CD4-positive, alpha-beta T cell treated with Interleukin-21 for 1 hour (primary cell): ENCODE measurements at regions not wholly inside any gene's neighbourhood (a gene's known extent, or its start where the extent isn't known, plus 50 kb on each side); places are given as distances from the start of the nearest gene placed in this dataset.

ENCODE experiments used
- DNase-seq: peaks from one replicate; pipeline ENCODE4 v3.0.0-alpha.2; 2020

DNA sequence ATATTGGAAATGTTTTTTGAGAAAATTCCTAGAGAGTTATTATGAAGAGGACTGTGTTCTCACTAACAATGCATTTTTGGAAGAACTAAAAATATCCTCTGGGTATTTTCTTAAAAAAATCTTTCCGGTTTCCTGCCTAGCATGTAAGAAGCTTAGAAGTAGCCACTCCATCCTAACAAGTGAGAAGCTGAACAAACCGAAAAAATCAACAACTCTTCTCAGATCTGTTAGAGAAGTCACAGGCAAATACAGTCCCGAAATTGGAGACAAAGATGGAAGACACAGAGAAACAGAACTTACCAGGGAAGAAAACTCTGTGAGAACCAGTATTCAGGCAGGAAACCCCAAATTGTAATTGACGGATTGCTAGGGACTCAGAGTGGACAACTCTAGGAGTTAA, 173.0 kb downstream of the KLF12 start:
- no peak for DNase-seq

DNA sequence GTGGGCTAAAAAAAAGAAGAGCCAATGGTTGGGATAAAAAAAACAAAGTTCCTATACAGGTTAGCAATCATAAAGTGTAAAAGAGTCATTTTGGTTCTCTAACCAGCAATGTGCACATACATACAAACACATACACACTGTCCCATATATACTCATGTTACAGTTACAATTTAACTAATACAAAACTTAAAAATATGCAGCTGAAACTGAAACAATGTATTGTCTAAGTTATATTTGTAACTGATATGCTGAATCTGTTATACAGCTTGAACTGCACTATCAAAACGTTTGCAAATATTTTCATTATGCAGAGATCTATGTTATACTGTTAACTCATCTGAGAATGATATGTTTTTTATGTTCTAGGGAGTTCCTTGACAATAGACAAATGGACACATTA, 173.7 kb downstream of the KLF12 start:
- DNase-seq: no peak

GRCh38 chr13:73958657-73959397, 175.4 kb downstream of the KLF12 start:
- DNase-seq: no peak

DNA sequence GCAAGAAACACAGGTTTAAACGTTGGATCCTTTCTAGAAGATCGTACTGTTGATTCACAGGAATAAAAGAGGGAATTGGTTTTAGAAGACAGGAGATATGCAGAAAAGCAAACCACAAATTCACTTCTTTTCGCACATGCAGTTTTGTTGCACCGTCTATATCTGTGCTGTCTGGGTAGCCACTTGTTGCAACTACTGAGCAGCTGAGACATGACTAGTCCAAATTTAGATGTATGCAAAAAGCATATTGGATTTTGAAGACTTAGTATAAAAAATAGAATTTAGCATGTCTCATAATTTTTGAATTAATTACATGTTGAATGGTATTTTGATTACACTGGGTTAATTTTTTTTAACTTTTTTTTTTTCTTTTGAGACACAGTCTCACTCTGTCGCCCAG, 176.3 kb downstream of the KLF12 start:
- no peak for DNase-seq

GRCh38 chr13:73956795-73957408, 177.3 kb downstream of the KLF12 start:
- no peak for DNase-seq

DNA sequence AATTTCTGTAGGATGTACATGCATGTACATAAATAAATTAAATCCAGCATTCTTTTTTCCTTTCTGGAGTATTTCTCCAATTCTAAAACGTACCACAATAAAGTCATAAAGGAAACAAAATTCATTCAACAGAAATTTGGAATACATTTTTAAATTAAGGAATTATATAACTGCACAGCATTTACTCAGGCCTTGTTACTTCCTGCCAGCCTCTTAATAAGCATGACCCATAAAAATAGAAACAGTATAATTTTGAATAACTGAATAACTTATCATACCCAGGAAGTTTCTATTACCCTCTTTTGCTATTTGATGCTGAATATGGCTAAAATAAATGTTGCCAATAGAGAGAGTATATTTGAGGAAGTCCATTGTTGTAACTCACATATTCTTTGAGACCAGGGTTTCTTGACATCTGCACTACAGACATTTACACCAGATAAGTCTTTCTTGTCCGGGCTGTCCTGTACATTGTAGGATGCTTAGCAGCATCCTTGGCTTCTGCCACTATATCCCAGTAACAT, 178.2 kb downstream of the KLF12 start:
- DNase-seq: no peak

GRCh38 chr13:73954808-73955207, 179.4 kb downstream of the KLF12 start:
- DNase-seq: no peak

DNA sequence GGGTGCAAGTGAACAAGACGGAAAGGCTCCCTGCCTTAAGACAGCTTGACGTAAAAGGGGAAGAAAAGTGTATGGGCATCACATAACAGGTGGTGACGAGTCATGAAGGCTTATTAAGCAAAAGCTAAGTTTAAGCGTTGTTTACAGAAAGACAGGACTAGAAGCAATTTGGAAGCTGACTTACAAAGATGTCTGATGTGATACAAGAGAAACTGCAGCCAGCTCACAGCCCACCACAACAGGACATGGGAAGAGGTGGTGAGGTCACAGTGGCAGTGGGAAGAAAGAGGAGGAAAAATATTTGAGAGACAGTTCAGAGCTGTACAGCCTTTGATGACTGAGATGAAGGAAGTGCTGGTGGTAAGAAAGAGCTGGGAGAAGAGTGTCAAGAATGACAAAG, 181.6 kb downstream of the KLF12 start:
- no peak for DNase-seq

DNA sequence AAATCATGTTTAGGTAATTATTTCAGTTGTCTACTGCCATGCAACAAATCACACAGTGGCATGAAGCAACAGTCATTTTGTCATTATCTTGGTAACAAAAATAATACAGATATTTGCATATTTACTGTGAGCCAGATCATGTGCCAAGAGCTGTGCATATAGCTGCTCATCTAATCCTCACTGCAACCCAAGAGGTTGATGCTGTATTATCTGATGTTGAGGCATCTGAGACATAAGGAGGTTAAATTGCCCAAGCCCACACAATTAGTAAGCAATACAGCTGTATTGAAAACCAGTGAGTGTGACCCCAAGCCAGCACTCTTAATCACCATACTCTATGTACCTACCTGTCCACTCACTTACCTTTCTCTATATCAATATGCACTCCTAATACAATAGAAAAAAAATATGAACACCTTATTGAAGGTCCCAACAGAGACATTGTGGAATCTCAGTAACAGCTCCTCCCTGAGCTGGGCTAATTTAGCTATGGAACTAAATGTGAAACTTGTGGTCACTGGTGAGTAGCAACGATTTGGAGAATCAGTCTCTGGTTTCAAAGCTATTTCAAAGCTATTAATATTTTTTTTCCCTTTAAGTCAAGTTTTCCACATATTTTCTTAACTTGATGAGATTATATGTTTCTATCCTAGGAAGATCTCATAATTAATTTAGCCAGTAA, 185.2 kb downstream of the KLF12 start:
- no peak for DNase-seq

DNA sequence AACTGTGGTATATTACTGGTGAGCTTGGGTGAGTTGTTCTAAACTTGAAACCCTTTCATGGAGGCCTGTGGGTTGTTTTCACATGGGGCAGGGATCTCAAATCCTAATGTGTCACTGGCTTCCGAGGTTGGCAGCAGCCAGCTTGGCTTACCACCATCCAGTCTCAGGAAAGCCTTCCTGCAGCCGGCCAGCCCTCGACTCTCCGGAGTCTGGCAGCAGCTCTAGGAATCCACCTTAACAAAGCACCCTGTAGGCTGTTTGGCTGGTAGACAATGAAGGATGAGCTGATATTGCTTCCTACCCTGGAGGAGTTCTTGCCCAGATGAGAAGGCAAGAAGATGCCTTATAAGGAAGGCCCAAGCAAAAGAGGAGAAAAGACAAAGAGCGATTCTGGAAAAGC, 188.3 kb downstream of the KLF12 start:
- no peak for DNase-seq

DNA sequence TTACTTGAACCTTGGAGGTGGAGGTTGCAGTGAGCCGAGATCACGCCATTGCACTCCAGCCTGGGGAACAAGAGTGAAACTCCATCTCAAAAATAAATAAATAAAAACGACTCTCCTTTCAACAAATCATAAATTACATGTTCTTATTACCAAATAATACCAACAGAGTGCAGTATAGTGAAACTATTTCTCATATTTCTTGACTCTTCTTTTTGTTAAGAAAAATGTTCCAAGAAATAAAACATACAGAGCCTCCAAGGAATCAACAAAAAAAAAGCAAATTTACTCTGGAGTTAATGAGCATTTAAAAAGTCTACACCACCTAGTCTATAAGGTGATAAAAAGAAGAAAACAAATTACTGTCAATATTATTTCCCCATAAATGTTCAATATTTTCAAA, 188.8 kb downstream of the KLF12 start:
- no peak for DNase-seq

GRCh38 chr13:73943965-73944233, 190.3 kb downstream of the KLF12 start:
- no peak for DNase-seq

GRCh38 chr13:73943137-73943964, 190.9 kb downstream of the KLF12 start:
- peak; percentile 67 for DNase-seq

DNA sequence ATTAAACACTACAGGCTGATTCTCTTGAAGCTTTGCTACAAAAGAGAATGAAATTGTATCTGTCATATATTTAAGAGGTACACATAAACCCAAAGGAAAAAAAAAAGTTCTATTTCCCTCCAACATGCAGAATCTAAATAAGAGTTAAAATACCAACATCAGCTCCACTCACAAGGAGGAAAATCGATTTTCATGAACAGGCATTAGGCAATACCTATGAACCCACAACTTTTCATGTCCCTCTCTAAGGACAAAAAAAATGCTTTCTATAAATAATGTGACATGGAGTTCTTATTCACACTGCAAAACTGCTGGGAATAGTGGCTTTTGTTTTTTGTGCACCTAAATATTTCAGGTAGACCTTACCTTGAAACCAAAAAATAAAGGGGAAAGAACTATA, 192.5 kb downstream of the KLF12 start:
- no peak for DNase-seq

- no peak for DNase-seq
Measured at GRCh38 chr13:73940098-73940497, 194.1 kb downstream of the KLF12 start.

DNA sequence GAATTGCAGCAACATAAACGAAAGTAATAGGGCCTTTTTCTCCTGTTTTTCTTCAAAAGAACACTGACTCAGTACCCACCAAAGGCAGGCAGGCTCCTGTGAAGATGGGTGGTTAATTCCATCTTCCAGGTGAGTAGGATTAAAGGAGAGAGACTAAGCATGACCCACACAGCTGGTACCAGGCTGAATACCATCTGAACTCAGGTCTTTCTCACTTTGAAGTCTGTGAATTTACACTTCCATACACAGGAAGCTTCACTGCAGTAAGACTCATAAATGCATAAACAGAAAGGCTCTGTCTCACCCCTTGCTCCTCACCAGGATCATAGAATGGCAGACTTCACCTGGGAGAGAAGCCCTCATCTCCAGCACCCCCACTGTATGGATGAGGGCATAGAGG, 194.6 kb downstream of the KLF12 start:
- DNase-seq: no peak

- DNase-seq: no peak
Measured at GRCh38 chr13:73939071-73939380, 195.2 kb downstream of the KLF12 start.

DNA sequence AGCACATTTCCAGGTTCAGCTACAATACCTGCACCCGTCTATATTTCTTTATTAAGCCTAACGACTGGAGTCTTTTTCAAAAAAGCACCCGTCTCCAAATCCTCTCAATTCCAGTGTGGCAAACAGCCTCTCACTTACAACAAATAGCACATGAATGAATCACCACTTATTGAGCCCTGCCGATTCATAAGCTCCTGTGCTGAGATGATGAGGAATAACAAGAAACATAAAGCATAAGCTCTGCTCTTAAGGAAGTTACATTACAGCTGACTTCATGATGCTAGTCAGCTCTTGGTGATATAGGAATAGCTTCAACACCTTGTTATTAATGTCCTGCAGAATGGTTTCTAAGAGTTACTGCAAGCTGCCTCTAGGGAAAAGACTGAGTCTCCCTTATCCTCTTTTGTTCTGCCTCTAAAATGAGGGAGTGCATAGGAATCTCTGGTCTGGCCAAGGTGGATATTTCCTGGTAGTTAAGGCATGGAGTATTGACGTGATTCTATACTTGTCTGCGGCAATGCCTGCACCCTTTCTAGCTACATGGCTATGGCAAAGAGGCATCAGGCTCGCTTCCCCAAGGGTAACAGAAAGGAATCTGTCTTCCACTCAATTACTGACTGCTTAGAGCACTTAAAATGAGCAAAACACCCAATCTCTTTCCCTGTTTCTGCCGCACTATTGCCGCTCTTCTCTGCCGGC, 195.7 kb downstream of the KLF12 start:
- DNase-seq: no peak

DNA sequence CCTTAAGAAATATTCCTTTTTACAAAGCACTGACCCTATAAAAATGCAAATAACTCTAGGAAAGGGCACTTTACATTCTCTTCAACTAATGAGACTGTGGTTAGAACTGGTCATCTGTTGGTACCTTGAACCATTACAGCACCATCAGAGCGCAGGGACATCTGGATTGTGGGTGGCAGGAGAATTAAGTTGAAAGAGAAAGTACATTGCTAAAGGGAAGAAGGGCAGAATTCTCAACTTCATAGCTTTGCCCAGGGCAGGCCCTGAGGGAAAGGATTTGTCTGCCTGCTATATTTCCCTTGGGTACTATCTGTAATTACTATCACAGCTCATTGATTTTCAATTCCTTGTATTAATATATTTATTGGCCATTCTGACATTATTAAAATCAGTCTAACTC, 196.8 kb downstream of the KLF12 start:
- no peak for DNase-seq

- DNase-seq: no peak
Measured at GRCh38 chr13:73935991-73936390, 198.2 kb downstream of the KLF12 start.

DNA sequence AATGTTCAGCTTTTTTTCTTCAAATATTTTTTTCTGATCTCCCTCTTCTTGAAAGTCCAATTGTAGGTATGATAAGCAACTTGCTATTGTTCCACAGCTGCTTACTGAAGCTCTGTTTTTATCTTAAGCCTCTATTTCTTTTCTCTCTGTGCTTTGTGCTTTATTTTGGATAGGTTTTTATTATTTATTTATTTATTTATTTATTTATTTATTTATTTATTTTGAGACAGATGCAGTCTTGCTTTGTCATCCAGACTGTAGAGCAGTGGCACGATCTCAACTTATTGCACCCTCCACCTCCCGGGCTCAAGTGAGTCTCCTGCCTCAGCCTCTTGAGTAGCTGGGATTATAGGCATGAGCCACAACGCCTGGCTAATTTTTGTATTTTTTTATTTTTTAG, 199.4 kb downstream of the KLF12 start:
- DNase-seq: no peak

- no peak for DNase-seq
Measured at GRCh38 chr13:73934215-73934641, 200.0 kb downstream of the KLF12 start.

DNA sequence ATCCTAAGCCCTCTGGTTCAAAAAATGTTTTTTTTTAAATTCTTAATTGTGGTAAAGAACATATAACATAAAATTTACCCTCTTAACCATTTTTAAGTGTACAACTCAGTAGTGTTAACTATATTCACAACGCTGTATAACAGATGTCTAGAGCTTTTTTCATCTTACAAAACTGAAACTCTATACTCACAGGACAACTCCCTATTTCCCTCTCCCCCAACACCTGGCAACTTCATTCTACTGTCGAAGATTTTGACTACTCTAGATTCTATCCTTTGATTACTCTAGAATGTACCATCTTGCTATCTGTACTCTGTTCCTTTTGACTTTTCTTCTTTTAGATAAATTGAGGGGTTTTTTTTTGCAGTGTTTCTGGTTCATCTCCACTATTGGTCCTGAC, 200.4 kb downstream of the KLF12 start:
- no peak for DNase-seq
